ENCODE measurements at regions not wholly inside any gene's neighbourhood (a gene's known extent, or its start where the extent isn't known, plus 50 kb on each side); places are given as distances from the start of the nearest gene placed in this dataset.

- TF ChIP-seq, protein P1, sequence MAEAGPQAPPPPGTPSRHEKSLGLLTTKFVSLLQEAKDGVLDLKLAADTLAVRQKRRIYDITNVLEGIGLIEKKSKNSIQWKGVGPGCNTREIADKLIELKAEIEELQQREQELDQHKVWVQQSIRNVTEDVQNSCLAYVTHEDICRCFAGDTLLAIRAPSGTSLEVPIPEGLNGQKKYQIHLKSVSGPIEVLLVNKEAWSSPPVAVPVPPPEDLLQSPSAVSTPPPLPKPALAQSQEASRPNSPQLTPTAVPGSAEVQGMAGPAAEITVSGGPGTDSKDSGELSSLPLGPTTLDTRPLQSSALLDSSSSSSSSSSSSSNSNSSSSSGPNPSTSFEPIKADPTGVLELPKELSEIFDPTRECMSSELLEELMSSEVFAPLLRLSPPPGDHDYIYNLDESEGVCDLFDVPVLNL (CRISPR knock-in tag; IDR thresholded peaks at IDR 0.05; ENCODE audit: borderline replicate concordance, low read depth), result no peak
- TF ChIP-seq, protein P2, sequence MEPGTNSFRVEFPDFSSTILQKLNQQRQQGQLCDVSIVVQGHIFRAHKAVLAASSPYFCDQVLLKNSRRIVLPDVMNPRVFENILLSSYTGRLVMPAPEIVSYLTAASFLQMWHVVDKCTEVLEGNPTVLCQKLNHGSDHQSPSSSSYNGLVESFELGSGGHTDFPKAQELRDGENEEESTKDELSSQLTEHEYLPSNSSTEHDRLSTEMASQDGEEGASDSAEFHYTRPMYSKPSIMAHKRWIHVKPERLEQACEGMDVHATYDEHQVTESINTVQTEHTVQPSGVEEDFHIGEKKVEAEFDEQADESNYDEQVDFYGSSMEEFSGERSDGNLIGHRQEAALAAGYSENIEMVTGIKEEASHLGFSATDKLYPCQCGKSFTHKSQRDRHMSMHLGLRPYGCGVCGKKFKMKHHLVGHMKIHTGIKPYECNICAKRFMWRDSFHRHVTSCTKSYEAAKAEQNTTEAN (CRISPR knock-in tag; IDR thresholded peaks at IDR 0.05), result no peak
- TF ChIP-seq, protein P3, sequence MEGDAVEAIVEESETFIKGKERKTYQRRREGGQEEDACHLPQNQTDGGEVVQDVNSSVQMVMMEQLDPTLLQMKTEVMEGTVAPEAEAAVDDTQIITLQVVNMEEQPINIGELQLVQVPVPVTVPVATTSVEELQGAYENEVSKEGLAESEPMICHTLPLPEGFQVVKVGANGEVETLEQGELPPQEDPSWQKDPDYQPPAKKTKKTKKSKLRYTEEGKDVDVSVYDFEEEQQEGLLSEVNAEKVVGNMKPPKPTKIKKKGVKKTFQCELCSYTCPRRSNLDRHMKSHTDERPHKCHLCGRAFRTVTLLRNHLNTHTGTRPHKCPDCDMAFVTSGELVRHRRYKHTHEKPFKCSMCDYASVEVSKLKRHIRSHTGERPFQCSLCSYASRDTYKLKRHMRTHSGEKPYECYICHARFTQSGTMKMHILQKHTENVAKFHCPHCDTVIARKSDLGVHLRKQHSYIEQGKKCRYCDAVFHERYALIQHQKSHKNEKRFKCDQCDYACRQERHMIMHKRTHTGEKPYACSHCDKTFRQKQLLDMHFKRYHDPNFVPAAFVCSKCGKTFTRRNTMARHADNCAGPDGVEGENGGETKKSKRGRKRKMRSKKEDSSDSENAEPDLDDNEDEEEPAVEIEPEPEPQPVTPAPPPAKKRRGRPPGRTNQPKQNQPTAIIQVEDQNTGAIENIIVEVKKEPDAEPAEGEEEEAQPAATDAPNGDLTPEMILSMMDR (IDR thresholded peaks at IDR 0.05), result no peak
- TF ChIP-seq SP1 (CRISPR knock-in tag; conservative IDR thresholded peaks at IDR 0.05) (no peak), NR1H2 (CRISPR knock-in tag; IDR thresholded peaks at IDR 0.05) (no peak)
Observed at GRCh38 chr1:38512789-38513188, 346.8 kb downstream of the RRAGC start.

All from WTC11 (cell line).